ENCODE measurements at regions not wholly inside any gene's neighbourhood (a gene's known extent, or its start where the extent isn't known, plus 50 kb on each side); places are given as distances from the start of the nearest gene placed in this dataset.

- no peak overlapping the region for H3K4me3 ChIP-seq (ENCODE audit: low read length)
- TF ChIP-seq CTCF (conservative IDR thresholded peaks at IDR 0.05; ENCODE audit: low read depth, low read length): no peak
- no peak for DNase-seq (ENCODE audit: low read depth)
Observed at GRCh38 chr4:72629540-72629939, 60.5 kb upstream of the ADAMTS3 start.

GRCh38 chr4:72627723-72628122, 58.7 kb upstream of the ADAMTS3 start:
- no peak for DNase-seq (ENCODE audit: low read depth)
- H3K4me3 ChIP-seq (ENCODE audit: low read length): no peak overlapping the region
- no peak for TF ChIP-seq CTCF (conservative IDR thresholded peaks at IDR 0.05; ENCODE audit: low read depth, low read length)

Data from retinal pigment epithelial cell (primary cell).